Right lobe of liver (tissue), 4 donors: ENCODE measurements at regions not wholly inside any gene's neighbourhood (a gene's known extent, or its start where the extent isn't known, plus 50 kb on each side); places are given as distances from the start of the nearest gene placed in this dataset.
"Not testable (repeated sequence)": the region's sequence is repeated elsewhere in the genome, so short reads cannot be mapped to it uniquely, and the experiment has no call there.

Experiments
- POLR2A ChIP-seq: fragments of 450-650 bp; IDR thresholded peaks from one replicate; pipeline ENCODE4 v1.6.1; 2017; ENCODE audit warnings: antibody characterized with exemption, mild to moderate bottlenecking
- TF ChIP-seq, protein P1 (sequence below), 4 donors: fragments of 200-600 bp in 3 of 4; fragments of 450-650 bp in 1 of 4; IDR thresholded peaks; one replicate each; pipeline versions ENCODE4 v1.5.1 to v1.8.0; 2016 to 2022; ENCODE audit warnings: antibody characterized with exemption in 4 of 4, mild to moderate bottlenecking in 2 of 4
- donor health status: DM: no; HTN: no; CAD: no.
- donor health status: DM: no; HTN: no; CAD: no.
- donor health status: DM: no; HTN: yes; CAD: no.

DNA sequence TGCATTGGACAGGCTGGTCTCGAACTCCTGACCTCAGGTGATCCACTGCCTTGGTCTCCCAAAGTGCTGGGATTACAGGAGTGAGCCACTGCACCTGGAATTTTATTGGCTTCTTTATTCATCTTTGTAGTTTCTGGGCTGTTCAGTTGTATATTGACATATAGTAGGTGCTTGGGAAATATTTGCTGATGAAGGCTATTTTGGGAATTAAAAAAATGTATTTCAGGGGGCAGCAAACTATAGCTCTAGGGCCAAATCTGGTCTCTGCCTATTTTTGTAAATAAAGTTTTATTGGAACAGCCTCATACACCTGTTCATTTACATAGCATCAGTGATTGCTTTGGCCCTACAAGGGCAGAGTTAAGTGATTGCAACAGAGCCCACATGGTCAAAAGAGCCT lies 363.6 kb downstream of the NPIPA7 start:
- TF ChIP-seq, protein P1, sequence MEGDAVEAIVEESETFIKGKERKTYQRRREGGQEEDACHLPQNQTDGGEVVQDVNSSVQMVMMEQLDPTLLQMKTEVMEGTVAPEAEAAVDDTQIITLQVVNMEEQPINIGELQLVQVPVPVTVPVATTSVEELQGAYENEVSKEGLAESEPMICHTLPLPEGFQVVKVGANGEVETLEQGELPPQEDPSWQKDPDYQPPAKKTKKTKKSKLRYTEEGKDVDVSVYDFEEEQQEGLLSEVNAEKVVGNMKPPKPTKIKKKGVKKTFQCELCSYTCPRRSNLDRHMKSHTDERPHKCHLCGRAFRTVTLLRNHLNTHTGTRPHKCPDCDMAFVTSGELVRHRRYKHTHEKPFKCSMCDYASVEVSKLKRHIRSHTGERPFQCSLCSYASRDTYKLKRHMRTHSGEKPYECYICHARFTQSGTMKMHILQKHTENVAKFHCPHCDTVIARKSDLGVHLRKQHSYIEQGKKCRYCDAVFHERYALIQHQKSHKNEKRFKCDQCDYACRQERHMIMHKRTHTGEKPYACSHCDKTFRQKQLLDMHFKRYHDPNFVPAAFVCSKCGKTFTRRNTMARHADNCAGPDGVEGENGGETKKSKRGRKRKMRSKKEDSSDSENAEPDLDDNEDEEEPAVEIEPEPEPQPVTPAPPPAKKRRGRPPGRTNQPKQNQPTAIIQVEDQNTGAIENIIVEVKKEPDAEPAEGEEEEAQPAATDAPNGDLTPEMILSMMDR (IDR thresholded peaks at IDR 0.05) = not testable (repeated sequence)
- not testable (repeated sequence) for TF ChIP-seq POLR2A
